ENCODE measurements at regions not wholly inside any gene's neighbourhood (a gene's known extent, or its start where the extent isn't known, plus 50 kb on each side); places are given as distances from the start of the nearest gene placed in this dataset.

GRCh38 chrX:99184153-99184552, 1225.9 kb downstream of the PCDH19 start:
- H3K4me3 Mint-ChIP-seq, result no peak overlapping the region
- no peak for ATAC-seq
- no peaks in the 10 kb centered on the region for H3K79me2 ChIP-seq (replicated peaks; ENCODE audit: insufficient read depth)

More at GRCh38 chrX:99184153-99184552, 1225.9 kb downstream of the PCDH19 start:
- Histone ChIP-seq H3K4me2 (no peak overlapping the region), H3K27me3 (ENCODE audit: insufficient read depth) (no peaks in the 10 kb centered on the region), H3K27ac (ENCODE audit: low read depth) (no peak overlapping the region), H2AFZ (no peak overlapping the region), H3K4me3 (no peak overlapping the region), H4K20me1 (replicated peaks; ENCODE audit: insufficient read depth) (no peaks in the 10 kb centered on the region), H3K36me3 (ENCODE audit: insufficient read depth) (no peaks in the 10 kb centered on the region), H3F3A (replicated peaks; ENCODE audit: low read depth) (no peaks in the 10 kb centered on the region), H3K4me1 (ENCODE audit: insufficient read depth) (no peaks in the 10 kb centered on the region), H3K9me2 (ENCODE audit: insufficient read depth) (no peaks in the 10 kb centered on the region)
- Mint-ChIP-seq H3K9me3 (no peaks in the 10 kb centered on the region; the same call in 2 of the 3 replicates), H3K4me1 (no peaks in the 10 kb centered on the region), H3K27ac (no peak overlapping the region), H3K36me3 (ENCODE audit: low read depth) (no peaks in the 10 kb centered on the region), H3K27me3 (ENCODE audit: insufficient read depth, low read depth, poor library complexity) (no peaks in the 10 kb centered on the region)
- TF ChIP-seq ZNF114 (CRISPR knock-in tag; IDR thresholded peaks at IDR 0.05), result no peak
- no peak for TF ChIP-seq CREB1 (CRISPR knock-in tag; IDR thresholded peaks at IDR 0.05; ENCODE audit: low read depth)
- TF ChIP-seq JUNB (IDR thresholded peaks at IDR 0.05; ENCODE audit: unreplicated experiment), result no peak
- no peak for TF ChIP-seq ZNF462 (CRISPR knock-in tag; IDR thresholded peaks at IDR 0.05)
- TF ChIP-seq REST (IDR thresholded peaks at IDR 0.05; ENCODE audit: unreplicated experiment), result no peak
- no peak for TF ChIP-seq STAT1 (IDR thresholded peaks at IDR 0.05; ENCODE audit: unreplicated experiment)
- TF ChIP-seq EZH2phosphoT487 (IDR thresholded peaks at IDR 0.05; ENCODE audit: unreplicated experiment), result no peak
- TF ChIP-seq ZNF331 (CRISPR knock-in tag; IDR thresholded peaks at IDR 0.05; ENCODE audit: low read depth), result no peak
- TF ChIP-seq EZH2 (IDR thresholded peaks at IDR 0.05; ENCODE audit: low read depth, unreplicated experiment), result no peak
- TF ChIP-seq NANOG (IDR thresholded peaks at IDR 0.05; ENCODE audit: borderline replicate concordance), result no peak
- TF ChIP-seq ETS1 (IDR thresholded peaks at IDR 0.05), result no peak
- no peak for DNase-seq (ENCODE audit: low spot score)

Measured in GM23338 (cell line).